ENCODE measurements at regions not wholly inside any gene's neighbourhood (a gene's known extent, or its start where the extent isn't known, plus 50 kb on each side); places are given as distances from the start of the nearest gene placed in this dataset.

DNA sequence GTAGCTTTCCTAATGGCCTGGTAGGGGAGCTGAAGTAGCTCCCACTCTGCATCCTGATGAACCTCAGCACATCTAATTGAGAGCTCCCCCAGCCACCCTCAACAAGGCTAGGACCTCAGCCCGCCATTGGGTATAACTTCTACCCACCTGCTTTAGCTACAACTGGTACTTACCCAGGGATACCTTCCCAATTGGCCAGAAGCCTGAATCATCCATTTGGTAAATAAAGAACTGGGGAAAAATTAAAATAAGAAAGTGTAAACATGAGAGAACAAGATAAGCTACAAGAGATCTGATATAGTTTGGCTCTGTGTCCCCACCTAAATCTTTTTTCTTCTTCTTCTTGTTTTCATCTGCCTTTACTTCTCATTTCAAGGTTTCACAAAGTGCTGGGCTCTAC, 372.0 kb downstream of the CMPK2 start:
- Histone ChIP-seq H3K79me2 (ENCODE audit: control insufficient read depth, insufficient read depth, low read length) (no peaks in the 10 kb centered on the region), H3K4me1 (ENCODE audit: control insufficient read depth in 2 of 2, insufficient read depth in 2 of 2, low read length in 2 of 2) (no peaks in the 10 kb centered on the region), H3K36me3 (replicated peaks in 1 of 2; ENCODE audit: control extremely low read depth in 1 of 2, control insufficient read depth in 1 of 2, extremely low read depth in 1 of 2, insufficient read depth in 2 of 2, low read length in 1 of 2) (no peaks in the 10 kb centered on the region), H3K9me3 (ENCODE audit: control extremely low read depth in 1 of 3, control insufficient read depth in 2 of 3, insufficient read depth in 1 of 3, low read length in 2 of 3) (peaks cover 0 to 15% (median 0%) of the 10 kb centered on the region in 3 donors), H3K4me2 (replicated peaks; ENCODE audit: low read depth, low read length, poor library complexity, severe bottlenecking) (no peak overlapping the region), H3K4me3 (ENCODE audit: control extremely low read depth in 1 of 5, extremely low read depth in 1 of 5, insufficient read depth in 1 of 5, low read depth in 2 of 5, low read length in 4 of 5) (no peak overlapping the region), H2AFZ (ENCODE audit: insufficient read depth, low read depth, low read length, poor library complexity, severe bottlenecking) (no peak overlapping the region), H3K27me3 (replicated peaks in 1 of 4; ENCODE audit: control extremely low read depth in 1 of 4, control insufficient read depth in 3 of 4, insufficient read depth in 4 of 4, low read length in 3 of 4) (no peaks in the 10 kb centered on the region), H3K27ac (ENCODE audit: low read length in 2 of 2) (no peak overlapping the region), H3K9ac (ENCODE audit: low read length) (no peak overlapping the region), H4K20me1 (ENCODE audit: control insufficient read depth, insufficient read depth, low read length, poor library complexity, severe bottlenecking) (no peaks in the 10 kb centered on the region)
- 83% methylated on average over 1 of the region's 1 CpG for WGBS (ENCODE audit: insufficient coverage)
- intact Hi-C loops (cut with micrococcal nuclease): no loop called here
- no peak for ATAC-seq (ENCODE audit: low read depth)
- peaks cover 3% of the 10 kb centered on the region for H3K27me3 Mint-ChIP-seq
- H3K4me1 Mint-ChIP-seq: peaks cover 4% of the 10 kb centered on the region
- no peak overlapping the region for H3K4me3 Mint-ChIP-seq
- no peak for TF ChIP-seq EZH2 (IDR thresholded peaks at IDR 0.05; ENCODE audit: borderline replicate concordance, insufficient read depth, low read depth, low read length, poor library complexity, severe bottlenecking)
- TF ChIP-seq, protein P1, sequence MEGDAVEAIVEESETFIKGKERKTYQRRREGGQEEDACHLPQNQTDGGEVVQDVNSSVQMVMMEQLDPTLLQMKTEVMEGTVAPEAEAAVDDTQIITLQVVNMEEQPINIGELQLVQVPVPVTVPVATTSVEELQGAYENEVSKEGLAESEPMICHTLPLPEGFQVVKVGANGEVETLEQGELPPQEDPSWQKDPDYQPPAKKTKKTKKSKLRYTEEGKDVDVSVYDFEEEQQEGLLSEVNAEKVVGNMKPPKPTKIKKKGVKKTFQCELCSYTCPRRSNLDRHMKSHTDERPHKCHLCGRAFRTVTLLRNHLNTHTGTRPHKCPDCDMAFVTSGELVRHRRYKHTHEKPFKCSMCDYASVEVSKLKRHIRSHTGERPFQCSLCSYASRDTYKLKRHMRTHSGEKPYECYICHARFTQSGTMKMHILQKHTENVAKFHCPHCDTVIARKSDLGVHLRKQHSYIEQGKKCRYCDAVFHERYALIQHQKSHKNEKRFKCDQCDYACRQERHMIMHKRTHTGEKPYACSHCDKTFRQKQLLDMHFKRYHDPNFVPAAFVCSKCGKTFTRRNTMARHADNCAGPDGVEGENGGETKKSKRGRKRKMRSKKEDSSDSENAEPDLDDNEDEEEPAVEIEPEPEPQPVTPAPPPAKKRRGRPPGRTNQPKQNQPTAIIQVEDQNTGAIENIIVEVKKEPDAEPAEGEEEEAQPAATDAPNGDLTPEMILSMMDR (IDR thresholded peaks at IDR 0.05): no peak
- ChIA-PET CTCF (no interaction called here), POLR2A (no interaction called here)
- DNase-seq: no peak
- no peak overlapping the region for H3K27ac Mint-ChIP-seq
- H3K9me3 Mint-ChIP-seq (ENCODE audit: insufficient read depth): no peaks in the 10 kb centered on the region

DNA sequence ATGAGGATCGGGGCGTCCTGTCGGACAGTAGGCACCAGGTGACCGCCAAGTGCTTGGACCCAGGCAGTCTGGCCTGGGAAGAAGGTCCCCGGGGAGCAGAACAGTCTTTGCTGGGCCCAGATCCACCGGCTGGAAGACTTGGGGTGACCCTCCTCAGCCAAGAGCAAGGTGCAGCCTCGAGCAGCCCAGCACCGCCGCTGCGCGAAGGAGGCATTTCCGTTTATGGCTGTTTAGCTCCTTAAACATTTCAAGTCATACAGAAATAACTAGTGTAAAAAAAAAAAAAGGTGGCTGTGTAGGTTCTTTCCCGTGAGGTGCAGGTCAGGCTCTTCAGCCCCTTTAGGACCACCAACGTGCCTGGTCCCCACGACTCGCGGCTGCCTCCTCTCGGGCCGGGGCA, 370.2 kb downstream of the CMPK2 start:
- Histone ChIP-seq H3K79me2 (ENCODE audit: control insufficient read depth, insufficient read depth, low read length) (no peaks in the 10 kb centered on the region), H3K9me3 (ENCODE audit: control extremely low read depth in 1 of 3, control insufficient read depth in 2 of 3, insufficient read depth in 1 of 3, low read length in 2 of 3) (peaks cover 0 to 15% (median 0%) of the 10 kb centered on the region in 3 donors), H4K20me1 (ENCODE audit: control insufficient read depth, insufficient read depth, low read length, poor library complexity, severe bottlenecking) (no peaks in the 10 kb centered on the region), H2AFZ (ENCODE audit: insufficient read depth, low read depth, low read length, poor library complexity, severe bottlenecking) (no peak overlapping the region), H3K27me3 (replicated peaks in 1 of 4; ENCODE audit: control extremely low read depth in 1 of 4, control insufficient read depth in 3 of 4, insufficient read depth in 4 of 4, low read length in 3 of 4) (no peaks in the 10 kb centered on the region), H3K4me3 (ENCODE audit: control extremely low read depth in 1 of 5, extremely low read depth in 1 of 5, insufficient read depth in 1 of 5, low read depth in 2 of 5, low read length in 4 of 5) (no peak overlapping the region), H3K4me1 (ENCODE audit: control insufficient read depth in 2 of 2, insufficient read depth in 2 of 2, low read length in 2 of 2) (no peaks in the 10 kb centered on the region), H3K9ac (ENCODE audit: low read length) (no peak overlapping the region), H3K4me2 (replicated peaks; ENCODE audit: low read depth, low read length, poor library complexity, severe bottlenecking) (no peak overlapping the region), H3K36me3 (replicated peaks in 1 of 2; ENCODE audit: control extremely low read depth in 1 of 2, control insufficient read depth in 1 of 2, extremely low read depth in 1 of 2, insufficient read depth in 2 of 2, low read length in 1 of 2) (no peaks in the 10 kb centered on the region), H3K27ac (ENCODE audit: low read length in 2 of 2) (no peak overlapping the region)
- ChIA-PET POLR2A (no interaction called here), CTCF (no interaction called here)
- DNase-seq (no peak), ATAC-seq (ENCODE audit: low read depth) (no peak)
- H3K27ac Mint-ChIP-seq: no peak overlapping the region
- 97% methylated on average over 13 of the region's 19 CpGs for WGBS (ENCODE audit: insufficient coverage)
- H3K9me3 Mint-ChIP-seq (ENCODE audit: insufficient read depth): no peaks in the 10 kb centered on the region
- H3K4me3 Mint-ChIP-seq: no peak overlapping the region
- intact Hi-C loops (cut with micrococcal nuclease): no loop called here
- no peaks in the 10 kb centered on the region for H3K27me3 Mint-ChIP-seq
- TF ChIP-seq EZH2 (IDR thresholded peaks at IDR 0.05; ENCODE audit: borderline replicate concordance, insufficient read depth, low read depth, low read length, poor library complexity, severe bottlenecking): no peak
- TF ChIP-seq, protein P1 (IDR thresholded peaks at IDR 0.05): no peak
- H3K4me1 Mint-ChIP-seq: peaks cover 4% of the 10 kb centered on the region

All from B cell (primary cell).